OCI-LY7 (cell line): ENCODE measurements at regions not wholly inside any gene's neighbourhood (a gene's known extent, or its start where the extent isn't known, plus 50 kb on each side); places are given as distances from the start of the nearest gene placed in this dataset.

Experiments used
- BruUV-seq: library from RNA; stranded (reverse); fragments of 400-500 nt; replicated peaks from 2 replicates; lab custom pipeline; 2021; lab: Mats Ljungman, UMichigan
- CTCF ChIA-PET: fragments of 300-600 bp; sonication (Branson Sonifier 250); formaldehyde crosslinking; loops from one replicate; lab custom pipeline; 2022; ENCODE audit warnings: antibody characterized with exemption; ENCODE audit not compliant: unreplicated experiment; lab: Charles Lee
- POLR2A ChIA-PET: fragments of 300-600 bp; sonication (Branson Sonifier 250); formaldehyde crosslinking; loops from one replicate; lab custom pipeline; 2022; ENCODE audit warnings: antibody characterized with exemption; lab: Charles Lee
- DNase-seq: peaks from one replicate; pipeline ENCODE4 v3.0.0-alpha.2; 2015; ENCODE audit warnings: low spot score
- H2AFZ ChIP-seq: fragments of 200-600 bp; sonication (generic), shearing (Covaris generic); 2 replicates; pipeline ENCODE4 v1.6.1; 2014; ENCODE audit warnings: mild to moderate bottlenecking, antibody characterized with exemption, low read length, moderate library complexity
- H3K27ac ChIP-seq: fragments of 200-600 bp; sonication (generic); 2 replicates; pipeline ENCODE4 v1.5.1; 2014; ENCODE audit warnings: mixed run types, low read depth, mild to moderate bottlenecking, moderate library complexity, low read length, inconsistent platforms; ENCODE audit not compliant: poor library complexity, severe bottlenecking
- H3K36me3 ChIP-seq: fragments of 200-600 bp; sonication (generic); 2 replicates; pipeline ENCODE4 v1.6.1; 2014; ENCODE audit warnings: mild to moderate bottlenecking, antibody characterized with exemption, low read length, moderate library complexity, mixed read lengths; ENCODE audit not compliant: insufficient read depth
- H3K4me1 ChIP-seq: fragments of 200-600 bp; sonication (generic); 2 replicates; pipeline ENCODE4 v1.5.1; 2014; ENCODE audit warnings: mild to moderate bottlenecking, low read length; ENCODE audit not compliant: insufficient read depth, poor library complexity, severe bottlenecking
- H3K4me2 ChIP-seq: fragments of 200-600 bp; sonication (generic); 2 replicates; pipeline ENCODE4 v1.6.1; 2014; ENCODE audit warnings: mild to moderate bottlenecking, low read length
- H3K4me3 ChIP-seq: fragments of 200-600 bp; sonication (generic); 2 replicates; pipeline ENCODE4 v1.5.1; 2014; ENCODE audit warnings: mild to moderate bottlenecking, low read depth, low read length; ENCODE audit not compliant: poor library complexity, severe bottlenecking
- H3K79me2 ChIP-seq: fragments of 200-600 bp; sonication (generic); 2 replicates; pipeline ENCODE4 v1.6.1; 2016; ENCODE audit warnings: low read depth, mild to moderate bottlenecking, low read length, moderate library complexity, mixed read lengths; ENCODE audit not compliant: insufficient read depth
- H3K9me2 ChIP-seq: fragments of 200-600 bp; sonication (generic); 2 replicates; pipeline ENCODE4 v1.6.1; 2016; ENCODE audit warnings: mild to moderate bottlenecking, low read length, mixed read lengths; ENCODE audit not compliant: insufficient read depth
- H3K9me3 ChIP-seq: fragments of 200-600 bp; sonication (generic); 2 replicates; pipeline ENCODE4 v1.6.1; 2014; ENCODE audit warnings: mild to moderate bottlenecking, mixed run types, low read length, mixed read lengths
- H4K20me1 ChIP-seq: fragments of 200-600 bp; sonication (generic); 2 replicates; pipeline ENCODE4 v1.6.1; 2014; ENCODE audit warnings: mild to moderate bottlenecking, antibody characterized with exemption, low read length, moderate library complexity, mixed read lengths; ENCODE audit not compliant: insufficient read depth
- CTCF ChIP-seq: fragments of 200-600 bp; sonication (generic); conservative IDR thresholded peaks from 2 replicates; pipeline ENCODE4 v1.5.1; 2014; ENCODE audit warnings: mild to moderate bottlenecking, antibody characterized with exemption, low read length, moderate library complexity, mixed read lengths
- EZH2phosphoT487 ChIP-seq: fragments of 200-600 bp; sonication (generic); IDR thresholded peaks from 2 replicates; pipeline ENCODE4 v1.6.1; 2018; ENCODE audit warnings: low read depth, borderline replicate concordance, mild to moderate bottlenecking, mixed run types, antibody characterized with exemption, low read length, moderate library complexity, mixed read lengths
- intact Hi-C: fragments of 100-400 bp; cut with micrococcal nuclease; formaldehyde crosslinking; loops from one replicate; pipeline ENCODE4 v1.10.0; 2022; ENCODE audit not compliant: unreplicated experiment

- Histone ChIP-seq H3K4me3 (no peak overlapping the region), H3K36me3 (no peaks in the 10 kb centered on the region), H3K9me2 (no peaks in the 10 kb centered on the region), H3K4me1 (no peaks in the 10 kb centered on the region), H3K79me2 (no peaks in the 10 kb centered on the region), H3K9me3 (no peaks in the 10 kb centered on the region), H4K20me1 (no peaks in the 10 kb centered on the region), H3K27ac (no peak overlapping the region), H3K4me2 (no peak overlapping the region), H2AFZ (no peak overlapping the region)
- peak; percentile 58 for TF ChIP-seq CTCF
- TF ChIP-seq EZH2phosphoT487, result no peak
- ChIA-PET POLR2A (no interaction called here), CTCF (no interaction called here)
- no TSS peak for BruUV-seq
- intact Hi-C loops, result no loop called here
- peak; percentile 15 for DNase-seq
Observed at GRCh38 chr10:84845628-84846261, 517.4 kb downstream of the CCSER2 start.

GRCh38 chr10:84846658-84847316 is 518.4 kb downstream of the CCSER2 start:
- TF ChIP-seq CTCF (no peak), EZH2phosphoT487 (no peak)
- no TSS peak for BruUV-seq
- Histone ChIP-seq H2AFZ (no peak overlapping the region), H3K9me3 (no peaks in the 10 kb centered on the region), H3K4me3 (no peak overlapping the region), H3K9me2 (no peaks in the 10 kb centered on the region), H3K27ac (no peak overlapping the region), H3K79me2 (no peaks in the 10 kb centered on the region), H3K4me1 (no peaks in the 10 kb centered on the region), H4K20me1 (no peaks in the 10 kb centered on the region), H3K4me2 (no peak overlapping the region), H3K36me3 (no peaks in the 10 kb centered on the region)
- ChIA-PET CTCF (no interaction called here), POLR2A (no interaction called here)
- intact Hi-C loops, result no loop called here
- DNase-seq, result no peak

GRCh38 chr10:84848967-84849366 is 520.6 kb downstream of the CCSER2 start:
- intact Hi-C loops, result no loop called here
- no TSS peak for BruUV-seq
- TF ChIP-seq CTCF (no peak), EZH2phosphoT487 (no peak)
- Histone ChIP-seq H3K9me3 (no peaks in the 10 kb centered on the region), H3K4me3 (no peak overlapping the region), H3K4me2 (no peak overlapping the region), H4K20me1 (no peaks in the 10 kb centered on the region), H3K36me3 (no peaks in the 10 kb centered on the region), H3K9me2 (no peaks in the 10 kb centered on the region), H3K27ac (no peak overlapping the region), H3K4me1 (no peaks in the 10 kb centered on the region), H3K79me2 (no peaks in the 10 kb centered on the region), H2AFZ (no peak overlapping the region)
- DNase-seq, result no peak
- ChIA-PET CTCF (no interaction called here), POLR2A (no interaction called here)
